Gastroesophageal sphincter (tissue), 4 donors: ENCODE measurements at regions not wholly inside any gene's neighbourhood (a gene's known extent, or its start where the extent isn't known, plus 50 kb on each side); places are given as distances from the start of the nearest gene placed in this dataset.
"Not testable (repeated sequence)": the region's sequence is repeated elsewhere in the genome, so short reads cannot be mapped to it uniquely, and the experiment has no call there.

Source experiments
- ATAC-seq: fragments of 150-250 bp; one replicate; pipeline ENCODE4 v1.9.1; 2016; ENCODE audit warnings: mild to moderate bottlenecking, moderate library complexity
- H3K27ac ChIP-seq, 4 donors: fragments of 200-600 bp; sonication (generic) in 3 of 4; 1 replicate in 3 of 4; 2 replicates in 1 of 4; pipeline ENCODE4 v1.5.1; 2016 to 2019
- H3K27me3 ChIP-seq: fragments of 200-600 bp; sonication (generic); one replicate; pipeline ENCODE4 v1.5.1; 2019
- H3K36me3 ChIP-seq, 2 donors: fragments of 200-600 bp; sonication (generic); one replicate each; pipeline ENCODE4 v1.5.1; 2019; ENCODE audit warnings: control low read depth in 1 of 2
- H3K4me1 ChIP-seq, 3 donors: fragments of 200-600 bp; sonication (generic); 1 replicate in 2 of 3; 2 replicates in 1 of 3; pipeline ENCODE4 v1.5.1; 2016 to 2019; ENCODE audit warnings: control low read depth in 2 of 3
- H3K4me3 ChIP-seq, 2 donors: fragments of 200-600 bp; sonication (generic); one replicate each; pipeline ENCODE4 v1.5.1; 2019; ENCODE audit warnings: mild to moderate bottlenecking in 1 of 2, moderate library complexity in 1 of 2
- H3K9me3 ChIP-seq, 3 donors: fragments of 200-600 bp; sonication (generic); one replicate each; pipeline ENCODE4 v1.5.1; 2017 to 2019; ENCODE audit warnings: control low read depth in 2 of 3
- CTCF ChIP-seq, 4 experiments: fragments of 200-600 bp in 2 of 4; fragments of 450-650 bp in 2 of 4; sonication (generic) in 1 of 4; IDR thresholded peaks; one replicate each; pipeline ENCODE4 v1.5.1; 2017 to 2019; ENCODE audit warnings: antibody characterized with exemption in 4 of 4, mild to moderate bottlenecking in 2 of 4, moderate library complexity in 2 of 4
- EP300 ChIP-seq: sonication (generic); formaldehyde crosslinking; IDR thresholded peaks from one replicate; pipeline ENCODE4 v1.6.1; 2017; ENCODE audit warnings: antibody characterized with exemption, mild to moderate bottlenecking
- POLR2A ChIP-seq, 2 donors: fragments of 450-650 bp; IDR thresholded peaks; one replicate each; pipeline ENCODE4 v1.6.1; 2017; ENCODE audit warnings: antibody characterized with exemption in 2 of 2, mild to moderate bottlenecking in 2 of 2, moderate library complexity in 1 of 2
- POLR2AphosphoS5 ChIP-seq: sonication (generic); formaldehyde crosslinking; IDR thresholded peaks from one replicate; pipeline ENCODE4 v1.6.1; 2017; ENCODE audit warnings: antibody characterized with exemption
- WGBS, 2 donors: methylation state at CpG; one replicate each; pipeline ENCODE4 v1.1.5; 2018; ENCODE audit warnings: low coverage in 1 of 2; 5-methylcytosine and 5-hydroxymethylcytosine counted together

- Histone ChIP-seq H3K27ac (peak overlapping the region; percentile 78 to 88 (median 83)), H3K9me3 (no peaks in the 10 kb centered on the region), H3K27me3 (no peaks in the 10 kb centered on the region), H3K4me1 (peaks cover 7 to 29% (median 12%) of the 10 kb centered on the region in 3 donors), H3K36me3 (no peaks in the 10 kb centered on the region), H3K4me3 (no peak overlapping the region)
- 0 to 81% methylated on average over 1 to 3 of the region's 5 CpGs for WGBS, 2 donors
- no peak for TF ChIP-seq EP300
- TF ChIP-seq POLR2AphosphoS5: peak; percentile 82
- no peak for TF ChIP-seq CTCF (IDR thresholded peaks at IDR 0.05)
- no peak for TF ChIP-seq POLR2A (IDR thresholded peaks at IDR 0.05)
- ATAC-seq: peak; percentile 75
Observed at GRCh38 chr13:49859560-49859959, 67.1 kb upstream of the KPNA3 start.

GRCh38 chr13:49858178-49858856, 65.8 kb upstream of the KPNA3 start:
- Histone ChIP-seq H3K27ac (peak overlapping the region; percentile 78 to 88 (median 83)), H3K4me3 (no peak overlapping the region), H3K36me3 (no peaks in the 10 kb centered on the region), H3K4me1 (peaks cover 7 to 29% (median 12%) of the 10 kb centered on the region in 3 donors), H3K9me3 (no peaks in the 10 kb centered on the region), H3K27me3 (no peaks in the 10 kb centered on the region)
- peak; percentile 92 for ATAC-seq
- WGBS, 2 donors: 4 to 27% methylated on average over 2 of the region's 3 CpGs
- TF ChIP-seq POLR2A (IDR thresholded peaks at IDR 0.05) (no peak), POLR2AphosphoS5 (peak; percentile 96)

GRCh38 chr13:49855930-49856329, 63.4 kb upstream of the KPNA3 start:
- no peak for ATAC-seq
- no peak overlapping the region for H3K27ac ChIP-seq
- H3K4me1 ChIP-seq: peaks cover 7 to 29% (median 12%) of the 10 kb centered on the region in 3 donors
- H3K4me3 ChIP-seq: no peak overlapping the region
- H3K9me3 ChIP-seq: no peaks in the 10 kb centered on the region
- no peaks in the 10 kb centered on the region for H3K27me3 ChIP-seq
- WGBS, 2 donors: 88 to 93% methylated on average over 4 of the region's 4 CpGs
- TF ChIP-seq POLR2AphosphoS5 (no peak), EP300 (no peak), POLR2A (IDR thresholded peaks at IDR 0.05) (no peak), CTCF (IDR thresholded peaks at IDR 0.05) (no peak)
- no peaks in the 10 kb centered on the region for H3K36me3 ChIP-seq

GRCh38 chr13:49853535-49853934, 61.1 kb upstream of the KPNA3 start:
- Histone ChIP-seq H3K4me3 (no peak overlapping the region), H3K9me3 (no peaks in the 10 kb centered on the region), H3K36me3 (no peaks in the 10 kb centered on the region), H3K4me1 (peaks cover 4 to 16% (median 4%) of the 10 kb centered on the region in 3 donors), H3K27me3 (no peaks in the 10 kb centered on the region), H3K27ac (no peak overlapping the region)
- 88% methylated on average over 1 of the region's 1 CpG; no CpG with 5 or more reads in 1 of the 2 donors for WGBS, 2 donors
- TF ChIP-seq EP300: no peak
- no peak for TF ChIP-seq POLR2AphosphoS5
- ATAC-seq: no peak

GRCh38 chr13:49852460-49852859, 60.0 kb upstream of the KPNA3 start:
- not testable (repeated sequence) for H3K9me3 ChIP-seq, H3K27me3 ChIP-seq, H3K36me3 ChIP-seq, H3K27ac ChIP-seq, ATAC-seq, H3K4me3 ChIP-seq
- 63 to 75% methylated on average over 3 to 4 of the region's 4 CpGs for WGBS, 2 donors
- H3K4me1 ChIP-seq: peaks cover 0 to 14% (median 4%) of the 10 kb centered on the region in 3 donors

- Histone ChIP-seq H3K27me3 (no peaks in the 10 kb centered on the region), H3K27ac (no peak overlapping the region), H3K4me1 (peaks cover 0 to 8% (median 0%) of the 10 kb centered on the region in 3 donors), H3K36me3 (no peaks in the 10 kb centered on the region), H3K4me3 (no peak overlapping the region), H3K9me3 (no peaks in the 10 kb centered on the region)
- WGBS, 2 donors: 57 to 73% methylated on average over 4 to 6 of the region's 8 CpGs
- ATAC-seq: no peak
- TF ChIP-seq EP300 (no peak), CTCF (IDR thresholded peaks at IDR 0.05) (no peak), POLR2A (IDR thresholded peaks at IDR 0.05) (no peak), POLR2AphosphoS5 (no peak)
Observed at GRCh38 chr13:49844181-49844580, 51.7 kb upstream of the KPNA3 start.
